T-helper 1 cell treated with Interleukin-12 subunit alpha and Interleukin-12 subunit beta and Interleukin-4 antibody, amounts not matched to agents 30 μg/mL and 1 μg/mL, for 36 hours (primary cell): ENCODE measurements at regions not wholly inside any gene's neighbourhood (a gene's known extent, or its start where the extent isn't known, plus 50 kb on each side); places are given as distances from the start of the nearest gene placed in this dataset.

Experiments used
- H3K27ac Mint-ChIP-seq: one replicate; pipeline ENCODE4 v1.8.0; 2021; ENCODE audit warnings: mild to moderate bottlenecking, mixed read lengths
- H3K27me3 Mint-ChIP-seq: one replicate; pipeline ENCODE4 v1.8.0; 2021; ENCODE audit warnings: low read depth, mixed read lengths
- H3K36me3 Mint-ChIP-seq: one replicate; pipeline ENCODE4 v1.8.0; 2021; ENCODE audit warnings: low read depth, mixed read lengths
- H3K4me1 Mint-ChIP-seq: one replicate; pipeline ENCODE4 v1.8.0; 2021; ENCODE audit warnings: low read depth, mixed read lengths
- H3K4me3 Mint-ChIP-seq: one replicate; pipeline ENCODE4 v1.8.0; 2021; ENCODE audit warnings: mild to moderate bottlenecking, moderate library complexity, mixed read lengths
- H3K9me3 Mint-ChIP-seq: one replicate; pipeline ENCODE4 v1.8.0; 2021; ENCODE audit warnings: mixed read lengths

DNA sequence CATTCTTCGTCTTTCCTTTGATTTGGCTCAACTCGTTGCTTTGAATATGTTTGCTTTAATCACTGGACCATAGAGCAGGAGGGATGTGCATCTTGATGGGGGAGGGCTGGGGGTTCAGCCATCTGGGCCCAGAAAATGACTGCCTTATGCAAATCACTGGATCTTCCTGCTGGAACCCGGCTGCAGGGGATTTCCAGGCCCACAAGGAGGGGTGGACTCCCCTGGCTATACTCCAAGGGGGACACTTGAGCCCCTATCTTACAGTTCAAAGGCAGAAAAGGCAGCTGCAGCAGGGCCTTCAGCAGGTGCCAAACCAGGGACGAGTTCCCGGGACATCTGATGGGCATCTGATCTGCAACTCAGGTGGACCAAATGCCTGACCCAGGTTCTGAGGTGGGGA lies 122.5 kb downstream of the DICER1 start:
- no peaks in the 10 kb centered on the region for H3K9me3 Mint-ChIP-seq
- H3K27me3 Mint-ChIP-seq: peaks cover 9% of the 10 kb centered on the region
- no peaks in the 10 kb centered on the region for H3K36me3 Mint-ChIP-seq
- H3K4me1 Mint-ChIP-seq: no peaks in the 10 kb centered on the region
- no peak overlapping the region for H3K27ac Mint-ChIP-seq
- H3K4me3 Mint-ChIP-seq: no peak overlapping the region

DNA sequence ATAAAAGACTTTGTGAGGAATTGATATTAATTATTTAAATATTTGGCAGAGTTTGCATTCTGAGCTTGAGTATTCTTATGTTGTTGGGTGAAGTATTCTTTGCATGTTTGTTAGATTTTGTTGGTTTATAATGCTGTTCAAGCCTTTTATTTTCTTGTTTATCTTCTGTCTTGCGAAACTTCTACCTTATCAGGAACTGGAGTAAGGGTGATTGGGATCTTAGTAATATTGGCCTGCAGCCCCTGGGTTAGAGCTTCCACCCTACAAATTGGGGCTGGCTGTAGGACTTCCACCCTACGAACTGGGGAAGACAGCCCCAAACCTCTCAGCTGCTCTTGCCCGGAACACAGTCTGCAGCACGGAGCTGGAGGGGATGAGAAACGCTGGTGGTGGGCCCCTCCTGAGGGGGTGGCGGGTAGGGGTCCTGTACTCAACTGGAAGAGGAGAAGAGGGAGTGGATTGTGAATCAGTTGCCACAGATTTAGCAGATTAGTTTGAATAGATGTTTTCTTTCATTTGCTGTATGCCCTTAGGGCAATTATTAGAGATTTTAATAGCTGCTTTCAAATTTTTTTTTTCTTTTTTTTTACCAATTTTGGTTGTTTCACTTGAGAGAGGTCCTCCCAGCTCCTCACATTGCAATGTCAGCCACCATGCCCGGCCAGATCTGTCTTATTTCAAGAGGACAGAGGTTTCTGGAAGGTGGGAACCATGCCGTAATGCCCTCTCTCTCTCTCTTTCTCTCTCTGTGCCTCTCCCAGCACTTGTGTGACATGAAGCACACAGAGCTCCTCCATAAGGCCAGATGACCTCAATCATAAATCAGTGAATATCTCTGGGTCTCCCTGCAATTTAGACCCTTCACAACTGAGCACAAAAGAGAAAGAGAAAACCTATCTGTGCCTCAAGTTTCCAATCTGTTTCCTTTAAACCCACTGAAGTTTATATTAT lies 123.4 kb downstream of the DICER1 start:
- H3K9me3 Mint-ChIP-seq: no peaks in the 10 kb centered on the region
- H3K4me1 Mint-ChIP-seq: no peaks in the 10 kb centered on the region
- no peak overlapping the region for H3K4me3 Mint-ChIP-seq
- H3K27me3 Mint-ChIP-seq: peaks cover 16% of the 10 kb centered on the region
- H3K36me3 Mint-ChIP-seq: no peaks in the 10 kb centered on the region
- no peak overlapping the region for H3K27ac Mint-ChIP-seq

DNA sequence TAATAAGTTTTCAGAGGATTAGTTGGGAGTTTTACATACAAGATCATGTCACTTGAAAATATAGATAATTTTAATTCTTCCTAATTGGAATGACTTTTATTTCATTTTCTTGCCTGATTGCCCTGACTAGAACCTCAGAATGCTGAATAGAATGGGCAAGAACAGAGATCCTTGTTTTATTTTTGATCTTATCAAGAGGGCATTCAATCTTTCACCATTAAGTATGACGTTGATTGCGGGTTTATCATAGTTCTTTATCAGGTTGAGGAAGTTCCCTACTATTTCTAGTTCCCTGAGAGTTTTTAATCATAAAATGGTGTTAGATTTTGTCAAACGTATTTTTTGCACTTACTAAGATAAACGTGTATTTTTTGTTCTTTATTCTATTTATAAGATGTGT lies 124.3 kb downstream of the DICER1 start:
- H3K36me3 Mint-ChIP-seq: no peaks in the 10 kb centered on the region
- no peaks in the 10 kb centered on the region for H3K4me1 Mint-ChIP-seq
- H3K27me3 Mint-ChIP-seq: peaks cover 17% of the 10 kb centered on the region
- H3K9me3 Mint-ChIP-seq: no peaks in the 10 kb centered on the region
- H3K27ac Mint-ChIP-seq: no peak overlapping the region
- no peak overlapping the region for H3K4me3 Mint-ChIP-seq

DNA sequence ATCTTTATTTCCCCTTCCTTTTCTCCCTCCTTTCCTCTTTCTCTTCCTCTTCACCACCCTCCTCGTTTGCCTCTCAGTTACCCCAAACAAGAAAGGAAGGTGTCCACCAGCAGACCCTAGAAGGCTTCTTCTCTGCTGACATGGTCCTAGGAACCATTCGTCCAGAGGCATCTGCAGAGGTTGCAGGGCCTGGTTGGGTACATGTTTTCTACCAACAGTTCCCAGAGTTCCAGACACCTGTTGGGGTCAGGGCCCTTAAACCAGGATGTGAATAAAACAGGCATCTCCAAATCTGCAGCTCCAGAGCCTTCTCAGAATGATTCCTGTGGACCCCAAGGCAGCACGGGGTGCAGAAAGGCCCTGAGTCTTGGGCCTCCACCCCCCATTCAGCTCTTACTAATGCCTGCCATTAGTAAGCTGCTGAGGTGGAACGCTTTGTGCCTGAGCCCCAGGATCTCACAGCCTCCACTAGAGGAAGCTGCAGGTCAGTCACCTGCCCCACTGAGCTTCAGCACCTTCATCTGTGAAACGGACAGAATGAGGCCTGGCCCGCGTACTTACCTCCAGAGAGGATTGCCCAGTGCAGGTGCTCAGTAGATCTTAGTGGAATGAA lies 130.4 kb downstream of the DICER1 start:
- Mint-ChIP-seq H3K27me3 (peaks cover 11% of the 10 kb centered on the region), H3K27ac (no peak overlapping the region), H3K36me3 (no peaks in the 10 kb centered on the region), H3K4me1 (no peaks in the 10 kb centered on the region), H3K9me3 (no peaks in the 10 kb centered on the region), H3K4me3 (no peak overlapping the region)

DNA sequence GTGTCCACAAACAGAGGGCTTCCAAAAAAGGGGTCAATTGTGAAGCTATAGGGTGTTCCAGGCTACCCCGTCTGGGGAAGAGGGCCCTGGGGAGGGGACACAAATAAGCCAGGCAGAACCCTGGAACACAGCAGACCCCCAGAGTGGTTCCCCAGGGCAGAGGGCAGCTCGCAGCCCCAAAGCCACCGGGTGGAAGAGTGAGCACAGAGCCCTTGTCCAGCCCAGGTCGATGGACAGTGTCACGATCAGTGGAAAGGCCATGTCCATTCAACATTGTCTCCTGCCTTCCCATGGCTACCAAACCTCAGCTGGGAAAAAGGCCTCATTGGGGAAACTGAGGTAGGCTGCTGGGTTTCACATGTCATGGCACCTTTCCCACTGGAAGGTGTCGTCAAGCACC lies 131.4 kb downstream of the DICER1 start:
- H3K27me3 Mint-ChIP-seq: peaks cover 8% of the 10 kb centered on the region
- no peaks in the 10 kb centered on the region for H3K9me3 Mint-ChIP-seq
- H3K36me3 Mint-ChIP-seq: no peaks in the 10 kb centered on the region
- H3K4me3 Mint-ChIP-seq: no peak overlapping the region
- H3K27ac Mint-ChIP-seq: no peak overlapping the region
- no peaks in the 10 kb centered on the region for H3K4me1 Mint-ChIP-seq

DNA sequence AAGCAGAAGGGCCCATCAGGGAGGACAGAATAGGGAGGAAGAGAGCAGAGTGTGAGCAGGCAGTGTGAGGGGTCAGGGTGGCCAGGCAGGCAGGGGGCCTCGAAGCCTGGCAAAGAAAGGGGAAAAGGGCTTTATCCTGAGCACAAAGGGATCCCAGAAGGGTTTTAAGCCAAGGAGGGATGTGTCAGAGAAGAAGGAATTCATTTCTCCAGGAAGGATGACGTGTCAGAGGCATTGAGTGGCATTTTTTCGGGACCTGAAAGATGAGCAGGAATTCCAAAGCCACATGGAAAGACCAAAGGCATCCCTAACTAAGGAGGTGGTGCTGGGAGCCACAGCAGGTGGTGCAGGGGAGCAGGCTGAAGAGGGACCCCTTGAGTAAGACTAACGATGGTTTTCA lies 132.1 kb downstream of the DICER1 start:
- no peak overlapping the region for H3K27ac Mint-ChIP-seq
- peaks cover 8% of the 10 kb centered on the region for H3K27me3 Mint-ChIP-seq
- no peaks in the 10 kb centered on the region for H3K36me3 Mint-ChIP-seq
- H3K4me1 Mint-ChIP-seq: no peaks in the 10 kb centered on the region
- no peak overlapping the region for H3K4me3 Mint-ChIP-seq
- H3K9me3 Mint-ChIP-seq: no peaks in the 10 kb centered on the region

DNA sequence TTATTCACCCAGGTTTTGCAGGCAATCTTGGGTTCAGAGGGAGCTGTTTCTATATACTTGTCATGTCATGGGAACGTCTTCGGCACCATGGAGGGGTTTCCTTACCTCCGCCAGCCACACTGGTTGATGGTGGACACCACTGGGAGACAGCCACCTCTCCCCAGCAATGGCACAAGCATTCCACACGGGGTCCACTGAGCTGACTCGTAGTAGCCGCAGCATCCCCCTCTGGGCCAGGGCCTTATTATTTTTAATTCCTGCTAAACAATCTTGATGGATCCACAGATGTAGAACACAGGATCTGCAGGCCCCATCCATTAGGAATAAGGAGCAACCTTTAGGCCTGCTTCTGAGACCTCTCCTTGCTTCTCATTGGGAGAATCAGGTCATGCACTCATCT lies 132.9 kb downstream of the DICER1 start:
- Mint-ChIP-seq H3K9me3 (no peaks in the 10 kb centered on the region), H3K4me1 (no peaks in the 10 kb centered on the region)

DNA sequence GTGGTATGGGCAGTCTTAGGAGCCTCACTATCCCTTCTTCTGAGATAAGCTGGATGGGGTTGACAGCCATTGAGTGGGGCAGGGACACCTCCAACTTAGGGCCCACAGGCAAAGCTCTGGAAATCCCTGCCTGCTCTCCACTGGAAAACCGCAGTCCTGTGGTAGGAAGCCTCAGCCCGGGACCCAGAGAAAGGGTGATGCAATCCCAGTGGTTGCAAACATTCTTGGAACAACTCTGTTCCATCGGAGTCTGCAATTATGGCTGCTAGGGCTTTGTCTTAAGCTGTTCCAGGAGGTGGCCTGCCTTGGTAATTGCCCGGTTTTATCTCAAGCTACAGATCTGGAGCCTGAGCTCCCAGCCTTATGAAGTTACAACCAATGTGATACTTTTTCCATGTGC lies 133.4 kb downstream of the DICER1 start:
- Mint-ChIP-seq H3K9me3 (no peaks in the 10 kb centered on the region), H3K36me3 (no peaks in the 10 kb centered on the region), H3K27ac (no peak overlapping the region), H3K4me3 (no peak overlapping the region), H3K4me1 (no peaks in the 10 kb centered on the region), H3K27me3 (peaks cover under 1% of the 10 kb centered on the region)

More for the DNA sequence above, 132.9 kb downstream of the DICER1 start:
- no peak overlapping the region for H3K4me3 Mint-ChIP-seq
- no peaks in the 10 kb centered on the region for H3K36me3 Mint-ChIP-seq
- no peak overlapping the region for H3K27ac Mint-ChIP-seq
- H3K27me3 Mint-ChIP-seq: peaks cover 5% of the 10 kb centered on the region

DNA sequence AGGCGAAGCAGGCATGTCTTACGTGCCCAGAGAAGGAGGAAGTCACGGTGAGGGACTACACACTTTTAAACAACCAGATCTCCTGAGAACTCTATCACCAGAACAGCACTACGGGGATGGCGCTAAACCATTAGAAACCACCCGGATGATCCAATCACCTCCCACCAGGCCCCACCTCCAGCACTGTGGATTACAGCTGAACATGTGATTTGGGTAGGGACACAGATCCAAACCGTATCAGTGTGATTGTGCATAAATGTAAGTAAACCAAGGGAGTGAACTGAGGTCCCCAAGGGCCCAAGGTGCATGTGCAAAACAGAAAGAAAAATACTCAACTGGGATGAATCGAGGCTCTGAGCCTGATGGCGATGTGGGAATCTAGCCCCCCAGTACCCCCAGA lies 134.2 kb downstream of the DICER1 start:
- no peak overlapping the region for H3K27ac Mint-ChIP-seq
- no peaks in the 10 kb centered on the region for H3K4me1 Mint-ChIP-seq
- H3K4me3 Mint-ChIP-seq: no peak overlapping the region
- H3K9me3 Mint-ChIP-seq: no peaks in the 10 kb centered on the region
- no peaks in the 10 kb centered on the region for H3K27me3 Mint-ChIP-seq
- no peaks in the 10 kb centered on the region for H3K36me3 Mint-ChIP-seq

DNA sequence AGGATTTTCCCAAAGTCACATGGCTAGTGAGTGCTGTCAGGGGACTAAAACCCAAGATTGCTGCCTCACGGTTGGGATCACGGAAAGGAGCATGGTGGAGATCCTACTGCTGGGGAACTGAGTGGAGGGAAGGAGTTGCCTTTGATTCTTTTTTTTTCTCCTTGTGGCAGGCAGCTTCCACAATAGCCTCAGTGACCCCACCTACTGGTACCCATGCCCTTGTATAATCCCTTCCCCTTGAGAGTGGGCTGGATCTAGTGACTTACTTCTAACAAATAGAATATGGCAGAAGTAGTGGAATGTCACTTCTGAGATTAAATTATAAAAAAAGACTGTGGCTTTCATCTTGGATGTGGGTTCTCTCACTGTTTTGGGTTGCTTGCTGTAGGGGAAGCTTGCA lies 135.7 kb downstream of the DICER1 start:
- Mint-ChIP-seq H3K27ac (no peak overlapping the region), H3K4me1 (no peaks in the 10 kb centered on the region), H3K36me3 (no peaks in the 10 kb centered on the region), H3K9me3 (no peaks in the 10 kb centered on the region), H3K4me3 (no peak overlapping the region), H3K27me3 (no peaks in the 10 kb centered on the region)

DNA sequence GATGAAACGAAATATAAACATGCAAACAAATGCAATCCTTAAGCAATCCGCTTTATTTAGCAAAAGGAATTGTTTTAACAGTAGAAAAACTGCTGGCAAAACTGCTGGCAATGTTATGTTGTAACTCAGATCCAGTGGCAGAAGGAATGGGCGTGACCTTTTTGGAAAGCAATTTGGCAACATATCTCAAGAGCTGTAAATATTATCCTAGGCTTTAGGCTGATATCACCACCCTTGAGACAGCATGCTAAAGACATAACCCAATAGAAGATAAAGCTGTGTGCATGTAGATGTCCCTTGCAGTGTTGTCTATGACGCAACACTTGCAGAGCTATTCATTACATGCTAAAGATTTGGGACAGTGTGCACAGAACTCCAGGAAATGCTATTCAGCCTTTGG lies 138.5 kb downstream of the DICER1 start:
- H3K27me3 Mint-ChIP-seq: no peaks in the 10 kb centered on the region
- H3K4me1 Mint-ChIP-seq: no peaks in the 10 kb centered on the region
- no peak overlapping the region for H3K4me3 Mint-ChIP-seq
- no peaks in the 10 kb centered on the region for H3K36me3 Mint-ChIP-seq
- no peak overlapping the region for H3K27ac Mint-ChIP-seq
- no peaks in the 10 kb centered on the region for H3K9me3 Mint-ChIP-seq

DNA sequence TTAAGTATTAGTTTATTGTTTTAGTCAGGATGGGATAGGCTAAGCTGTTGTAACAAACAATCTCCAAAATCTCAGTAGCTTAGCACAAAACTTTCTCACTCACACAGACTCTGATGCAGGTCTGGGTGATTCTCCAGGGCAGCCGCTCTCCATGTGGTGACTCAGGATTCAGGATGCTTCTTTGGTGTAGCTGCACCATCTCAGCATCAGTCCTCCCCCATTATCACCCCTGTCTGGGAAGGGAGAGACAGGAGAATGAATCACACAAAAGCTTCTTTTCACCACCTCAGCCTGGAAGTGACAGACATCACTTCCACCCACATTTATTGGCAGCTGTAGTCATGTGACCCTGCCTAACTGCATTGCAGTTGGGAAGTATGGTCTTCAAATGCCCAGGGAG lies 142.3 kb downstream of the DICER1 start:
- no peaks in the 10 kb centered on the region for H3K4me1 Mint-ChIP-seq
- no peak overlapping the region for H3K27ac Mint-ChIP-seq
- no peaks in the 10 kb centered on the region for H3K36me3 Mint-ChIP-seq
- H3K9me3 Mint-ChIP-seq: no peaks in the 10 kb centered on the region
- H3K4me3 Mint-ChIP-seq: no peak overlapping the region
- peaks cover 22% of the 10 kb centered on the region for H3K27me3 Mint-ChIP-seq

DNA sequence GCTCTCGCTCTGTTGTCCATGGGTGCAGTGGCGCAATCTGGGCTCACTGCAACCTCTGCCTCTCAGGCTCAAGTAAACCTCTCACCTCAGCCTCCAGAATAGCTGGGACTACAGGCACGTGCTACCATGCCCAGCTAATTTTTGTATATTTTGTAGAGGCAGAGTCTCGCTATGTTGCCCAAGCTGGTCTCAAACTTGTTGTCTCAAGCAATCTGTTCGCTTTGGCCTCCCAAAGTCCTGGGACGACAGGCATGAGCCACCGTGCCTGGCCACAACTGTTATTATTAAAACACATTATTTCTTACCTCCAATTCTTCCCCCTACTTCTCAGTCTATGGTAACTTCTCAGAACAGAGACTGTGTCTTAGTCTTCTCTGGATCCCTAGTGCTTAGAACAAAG lies 143.3 kb downstream of the DICER1 start:
- H3K4me1 Mint-ChIP-seq: no peaks in the 10 kb centered on the region
- H3K27ac Mint-ChIP-seq: no peak overlapping the region
- H3K4me3 Mint-ChIP-seq: no peak overlapping the region
- H3K27me3 Mint-ChIP-seq: peaks cover 24% of the 10 kb centered on the region
- H3K36me3 Mint-ChIP-seq: no peaks in the 10 kb centered on the region
- H3K9me3 Mint-ChIP-seq: no peaks in the 10 kb centered on the region

DNA sequence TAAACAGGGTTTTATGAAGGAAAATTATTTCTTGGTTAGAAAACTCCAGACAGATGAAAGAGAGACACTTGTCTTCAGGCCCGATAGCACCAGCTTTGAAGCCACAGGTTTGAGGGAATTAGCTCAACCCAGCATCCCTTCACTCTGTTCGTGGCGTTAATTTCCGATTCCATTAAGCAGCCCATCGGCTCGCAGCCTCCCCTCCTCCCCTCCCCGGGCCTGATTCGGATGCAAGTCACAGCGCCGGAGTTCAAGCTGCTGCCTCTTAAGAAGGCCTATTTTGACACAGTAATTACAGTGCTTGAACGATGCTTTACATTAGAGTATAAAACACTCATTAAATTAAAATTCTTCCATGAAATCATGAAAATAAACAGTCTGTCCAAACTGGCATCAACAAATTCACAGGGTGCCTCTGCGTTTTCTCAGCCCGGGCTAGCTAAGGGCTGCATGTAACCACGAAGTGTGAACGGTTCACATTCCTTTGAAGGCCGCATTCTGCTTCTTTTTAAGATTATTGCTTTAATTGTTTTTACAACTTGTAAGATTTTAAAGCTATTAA lies 145.8 kb downstream of the DICER1 start:
- peaks cover 24% of the 10 kb centered on the region for H3K27me3 Mint-ChIP-seq
- no peaks in the 10 kb centered on the region for H3K9me3 Mint-ChIP-seq
- no peaks in the 10 kb centered on the region for H3K36me3 Mint-ChIP-seq
- no peak overlapping the region for H3K4me3 Mint-ChIP-seq
- no peak overlapping the region for H3K27ac Mint-ChIP-seq
- H3K4me1 Mint-ChIP-seq: no peaks in the 10 kb centered on the region
